Activated CD8-positive, alpha-beta T cell treated with anti-CD3 and anti-CD28 coated beads for 36 hours (primary cell): ENCODE measurements at regions not wholly inside any gene's neighbourhood (a gene's known extent, or its start where the extent isn't known, plus 50 kb on each side); places are given as distances from the start of the nearest gene placed in this dataset.
"Not testable (repeated sequence)": the region's sequence is repeated elsewhere in the genome, so short reads cannot be mapped to it uniquely, and the experiment has no call there.

Experiments
- ATAC-seq: fragments of 200-7000 bp; cut with Tn5 transposase; one replicate; pipeline ENCODE4 v1.10.0; 2021; ENCODE audit warnings: mild to moderate bottlenecking, moderate library complexity
- CTCF ChIA-PET: fragments of 350-600 bp; sonication (Branson Sonifier 250); formaldehyde crosslinking; loops from one replicate; lab custom pipeline; 2021; ENCODE audit warnings: antibody characterized with exemption; lab: Charles Lee
- POLR2A ChIA-PET: fragments of 350-600 bp; sonication (Branson Sonifier 250); formaldehyde crosslinking; loops from one replicate; lab custom pipeline; 2021; ENCODE audit warnings: antibody characterized with exemption; lab: Charles Lee
- DNase-seq: peaks from one replicate; pipeline ENCODE4 v3.0.0-alpha.2; 2020
- H3K27ac Mint-ChIP-seq: one replicate; pipeline ENCODE4 v1.8.0; 2021; ENCODE audit warnings: mild to moderate bottlenecking, mixed read lengths
- H3K27me3 Mint-ChIP-seq: one replicate; pipeline ENCODE4 v1.8.0; 2021; ENCODE audit warnings: mixed read lengths
- H3K36me3 Mint-ChIP-seq: one replicate; pipeline ENCODE4 v1.8.0; 2021; ENCODE audit warnings: low read depth, mixed read lengths
- H3K4me1 Mint-ChIP-seq: one replicate; pipeline ENCODE4 v1.8.0; 2021; ENCODE audit warnings: low read depth, mixed read lengths
- H3K4me3 Mint-ChIP-seq: one replicate; pipeline ENCODE4 v1.8.0; 2021; ENCODE audit warnings: mild to moderate bottlenecking, moderate library complexity, mixed read lengths
- H3K9me3 Mint-ChIP-seq: one replicate; pipeline ENCODE4 v1.8.0; 2021; ENCODE audit warnings: mixed read lengths
- CTCF ChIP-seq: fragments of 200-600 bp; IDR thresholded peaks from one replicate; pipeline ENCODE4 v1.8.0; 2022; ENCODE audit warnings: antibody characterized with exemption, mild to moderate bottlenecking
- intact Hi-C: fragments of 100-400 bp; cut with micrococcal nuclease; formaldehyde crosslinking; loops from one replicate; pipeline ENCODE4 v1.10.0; 2022

- H3K4me1 Mint-ChIP-seq = no peaks in the 10 kb centered on the region
- H3K27me3 Mint-ChIP-seq = peaks cover 1% of the 10 kb centered on the region
- no peak overlapping the region for H3K27ac Mint-ChIP-seq
- H3K4me3 Mint-ChIP-seq = no peak overlapping the region
- no peak for ATAC-seq
- peaks cover 3% of the 10 kb centered on the region for H3K9me3 Mint-ChIP-seq
- ChIA-PET POLR2A (no interaction called here), CTCF (no interaction called here)
- intact Hi-C loops = no loop called here
- no peaks in the 10 kb centered on the region for H3K36me3 Mint-ChIP-seq
- DNase-seq = no peak
- TF ChIP-seq CTCF = no peak
Observed at GRCh38 chr1:186255266-186255665, 119.8 kb downstream of the TPR start.

GRCh38 chr1:186250529-186250928 is 124.5 kb downstream of the TPR start:
- ATAC-seq (no peak), DNase-seq (no peak)
- peaks cover 9% of the 10 kb centered on the region for H3K9me3 Mint-ChIP-seq
- CTCF ChIA-PET = no interaction called here
- H3K4me3 Mint-ChIP-seq = no peak overlapping the region
- no peak overlapping the region for H3K27ac Mint-ChIP-seq
- peaks cover 2% of the 10 kb centered on the region for H3K27me3 Mint-ChIP-seq
- H3K36me3 Mint-ChIP-seq = peaks cover 2% of the 10 kb centered on the region
- POLR2A ChIA-PET = no interaction called here
- no peaks in the 10 kb centered on the region for H3K4me1 Mint-ChIP-seq
- intact Hi-C loops = no loop called here
- TF ChIP-seq CTCF = no peak

GRCh38 chr1:186248608-186249007 is 126.4 kb downstream of the TPR start:
- not testable (repeated sequence) for H3K27me3 Mint-ChIP-seq

GRCh38 chr1:186244825-186245224 is 130.2 kb downstream of the TPR start:
- intact Hi-C loops = no loop called here
- H3K9me3 Mint-ChIP-seq = peaks cover 3% of the 10 kb centered on the region
- no peak overlapping the region for H3K27ac Mint-ChIP-seq
- peaks cover 1% of the 10 kb centered on the region for H3K27me3 Mint-ChIP-seq
- H3K4me3 Mint-ChIP-seq = no peak overlapping the region
- no peak for ATAC-seq
- H3K36me3 Mint-ChIP-seq = no peaks in the 10 kb centered on the region
- TF ChIP-seq CTCF = no peak
- no peaks in the 10 kb centered on the region for H3K4me1 Mint-ChIP-seq
- ChIA-PET POLR2A (no interaction called here), CTCF (no interaction called here)
- DNase-seq = peak; percentile 6

More at GRCh38 chr1:186248608-186249007, 126.4 kb downstream of the TPR start:
- H3K36me3 Mint-ChIP-seq, H3K4me3 Mint-ChIP-seq, intact Hi-C loops, H3K9me3 Mint-ChIP-seq, CTCF ChIA-PET, ATAC-seq, DNase-seq, H3K4me1 Mint-ChIP-seq, H3K27ac Mint-ChIP-seq: not testable (repeated sequence)
- POLR2A ChIA-PET = interaction anchor here (0.6 kb wide), 1 partner anchor 344 kb away, joined by 3 read pairs; no protein-coding TSS in a partner anchor
